HEK293T (cell line): ENCODE measurements at regions not wholly inside any gene's neighbourhood (a gene's known extent, or its start where the extent isn't known, plus 50 kb on each side); places are given as distances from the start of the nearest gene placed in this dataset.

ENCODE experiments used
- CTCF ChIA-PET: fragments of 350-600 bp; formaldehyde crosslinking; extraction: SDS; loops from one replicate; lab custom pipeline; 2021; ENCODE audit warnings: antibody characterized with exemption, inconsistent platforms; lab: Yijun Ruan, JAX
- POLR2A ChIA-PET: fragments of 350-600 bp; formaldehyde crosslinking; extraction: SDS; loops from one replicate; lab custom pipeline; 2020; ENCODE audit warnings: antibody characterized with exemption, inconsistent platforms; lab: Yijun Ruan, JAX
- DNase-seq: peaks from one replicate; pipeline ENCODE4 v3.0.0; 2012; ENCODE audit warnings: mixed read lengths; ENCODE audit errors: extremely low spot score
- ARNT ChIP-seq: fragments of 450-650 bp; IDR thresholded peaks from 2 replicates; pipeline ENCODE4 v1.6.1; 2017; ENCODE audit warnings: mild to moderate bottlenecking
- BHLHE40 ChIP-seq: fragments of 450-650 bp; IDR thresholded peaks from 2 replicates; pipeline ENCODE4 v1.6.1; 2016; ENCODE audit warnings: mild to moderate bottlenecking, moderate library complexity, borderline replicate concordance
- CTBP1 ChIP-seq: fragments of 450-650 bp; IDR thresholded peaks from 2 replicates; pipeline ENCODE4 v1.6.1; 2016; ENCODE audit warnings: borderline replicate concordance
- ELF4 ChIP-seq: fragments of 450-650 bp; IDR thresholded peaks from 2 replicates; pipeline ENCODE4 v1.6.1; 2017; ENCODE audit warnings: antibody characterized with exemption
- FOXA1 ChIP-seq: fragments of 450-650 bp; IDR thresholded peaks from 2 replicates; pipeline ENCODE4 v1.6.1; 2016; ENCODE audit warnings: mild to moderate bottlenecking
- FOXK2 ChIP-seq: fragments of 450-650 bp; IDR thresholded peaks from 2 replicates; pipeline ENCODE4 v1.6.1; 2016; ENCODE audit warnings: mild to moderate bottlenecking
- FOXM1 ChIP-seq: fragments of 450-650 bp; IDR thresholded peaks from 2 replicates; pipeline ENCODE4 v1.6.1; 2017; ENCODE audit warnings: mild to moderate bottlenecking, borderline replicate concordance
- HDGF ChIP-seq: fragments of 450-650 bp; IDR thresholded peaks from 2 replicates; pipeline ENCODE4 v1.6.1; 2017; ENCODE audit warnings: antibody characterized with exemption, borderline replicate concordance
- L3MBTL2 ChIP-seq: fragments of 450-650 bp; conservative IDR thresholded peaks from 2 replicates; pipeline ENCODE4 v1.6.1; 2016; ENCODE audit warnings: mild to moderate bottlenecking
- LEF1 ChIP-seq: fragments of 450-650 bp; IDR thresholded peaks from 2 replicates; pipeline ENCODE4 v1.6.1; 2017; ENCODE audit warnings: mild to moderate bottlenecking, borderline replicate concordance
- NFRKB ChIP-seq: fragments of 450-650 bp; IDR thresholded peaks from 2 replicates; pipeline ENCODE4 v1.6.1; 2016; ENCODE audit warnings: mild to moderate bottlenecking, moderate library complexity
- PKNOX1 ChIP-seq: fragments of 450-650 bp; IDR thresholded peaks from 2 replicates; pipeline ENCODE4 v1.6.1; 2016
- SP1 ChIP-seq: fragments of 450-650 bp; IDR thresholded peaks from 2 replicates; pipeline ENCODE4 v1.6.1; 2017
- SUZ12 ChIP-seq: fragments of 450-650 bp; IDR thresholded peaks from 2 replicates; pipeline ENCODE4 v1.6.1; 2016; ENCODE audit warnings: mild to moderate bottlenecking
- TARDBP ChIP-seq: fragments of 450-650 bp; IDR thresholded peaks from 2 replicates; pipeline ENCODE4 v1.6.1; 2016
- ZNF384 ChIP-seq: fragments of 450-650 bp; IDR thresholded peaks from 2 replicates; pipeline ENCODE4 v1.6.1; 2016

GRCh38 chr10:21049482-21049881 is 152.4 kb upstream of the NEBL start:
- POLR2A ChIA-PET: no interaction called here
- TF ChIP-seq ARNT (no peak), CTBP1 (no peak), FOXM1 (no peak)
- no peak for DNase-seq
- CTCF ChIA-PET: no interaction called here

- no peak for DNase-seq
- ChIA-PET POLR2A (no interaction called here), CTCF (no interaction called here)
- TF ChIP-seq LEF1 (no peak), ZNF384 (no peak), CTBP1 (no peak), HDGF (no peak), ARNT (no peak), NFRKB (no peak)
These were observed 151.0 kb upstream of the NEBL start for GRCh38 chr10:21048068-21048467.

GRCh38 chr10:21047511-21047910 is 150.4 kb upstream of the NEBL start:
- POLR2A ChIA-PET: no interaction called here
- DNase-seq: no peak
- CTCF ChIA-PET: no interaction called here
- TF ChIP-seq SP1: no peak
- no peak for TF ChIP-seq SUZ12
- TF ChIP-seq FOXK2: no peak
- TF ChIP-seq BHLHE40: no peak
- TF ChIP-seq FOXA1: no peak
- no peak for TF ChIP-seq PKNOX1
- no peak for TF ChIP-seq LEF1
- TF ChIP-seq CTBP1: no peak
- TF ChIP-seq TARDBP: no peak
- no peak for TF ChIP-seq ZNF384
- no peak for TF ChIP-seq ELF4
- TF ChIP-seq HDGF: no peak
- no peak for TF ChIP-seq L3MBTL2

GRCh38 chr10:21047096-21047495 is 150.0 kb upstream of the NEBL start:
- no peak for DNase-seq
- ChIA-PET POLR2A (no interaction called here), CTCF (no interaction called here)
- TF ChIP-seq TARDBP: no peak

GRCh38 chr10:21043044-21043443 is 145.9 kb upstream of the NEBL start:
- ChIA-PET POLR2A (no interaction called here), CTCF (no interaction called here)
- DNase-seq: no peak
- TF ChIP-seq TARDBP: no peak
- no peak for TF ChIP-seq FOXA1
- TF ChIP-seq L3MBTL2: no peak
- no peak for TF ChIP-seq NFRKB
- no peak for TF ChIP-seq ELF4
- no peak for TF ChIP-seq SP1
- no peak for TF ChIP-seq FOXK2
- no peak for TF ChIP-seq ZNF384
- no peak for TF ChIP-seq LEF1
- no peak for TF ChIP-seq ARNT
- TF ChIP-seq BHLHE40: no peak
- TF ChIP-seq HDGF: no peak
- TF ChIP-seq SUZ12: no peak
- no peak for TF ChIP-seq PKNOX1
- TF ChIP-seq FOXM1: no peak
- no peak for TF ChIP-seq CTBP1

- DNase-seq: no peak
- CTCF ChIA-PET: no interaction called here
- no peak for TF ChIP-seq LEF1
- TF ChIP-seq FOXK2: no peak
- TF ChIP-seq BHLHE40: no peak
- no peak for TF ChIP-seq FOXM1
- no peak for TF ChIP-seq L3MBTL2
- TF ChIP-seq ZNF384: no peak
- TF ChIP-seq SP1: no peak
- no peak for TF ChIP-seq FOXA1
- TF ChIP-seq HDGF: no peak
- no peak for TF ChIP-seq CTBP1
- no peak for TF ChIP-seq SUZ12
- no peak for TF ChIP-seq TARDBP
- TF ChIP-seq ARNT: no peak
- no peak for TF ChIP-seq ELF4
- TF ChIP-seq NFRKB: no peak
- TF ChIP-seq PKNOX1: no peak
- POLR2A ChIA-PET: no interaction called here
These were observed 145.4 kb upstream of the NEBL start for GRCh38 chr10:21042536-21042935.
